KBM-7 (cell line): ENCODE measurements at regions not wholly inside any gene's neighbourhood (a gene's known extent, or its start where the extent isn't known, plus 50 kb on each side); places are given as distances from the start of the nearest gene placed in this dataset.

Experiments used
- DNase-seq: peaks from one replicate; pipeline ENCODE4 v3.0.0-alpha.2; 2015
- in situ Hi-C: fragments of 300-500 bp; cut with MboI; formaldehyde crosslinking; loops from 2 replicates; pipeline ENCODE4 v1.14.3; 2020; ENCODE audit warnings: low sequenced_read_pairs, low pct_unique_long_range_greater_than_20kb, mixed read lengths

- in situ Hi-C loops, result no loop called here
Observed at GRCh38 chr4:180637616-180638015, 1605.6 kb upstream of the TENM3 start.

GRCh38 chr4:180640193-180640592 lies 1603.0 kb upstream of the TENM3 start:
- in situ Hi-C loops, result no loop called here

More at GRCh38 chr4:180637616-180638015, 1605.6 kb upstream of the TENM3 start:
- DNase-seq, result no peak

GRCh38 chr4:180641495-180641894 lies 1601.7 kb upstream of the TENM3 start:
- no peak for DNase-seq
- in situ Hi-C loops, result no loop called here

More at GRCh38 chr4:180640193-180640592, 1603.0 kb upstream of the TENM3 start:
- DNase-seq, result no peak

GRCh38 chr4:180642732-180643131 lies 1600.5 kb upstream of the TENM3 start:
- in situ Hi-C loops, result no loop called here
- no peak for DNase-seq

GRCh38 chr4:180650273-180650672 lies 1592.9 kb upstream of the TENM3 start:
- DNase-seq, result no peak
- in situ Hi-C loops, result no loop called here

- DNase-seq, result no peak
- in situ Hi-C loops, result no loop called here
Observed at GRCh38 chr4:180652533-180652932, 1590.7 kb upstream of the TENM3 start.

- in situ Hi-C loops, result no loop called here
- DNase-seq, result no peak
Observed at GRCh38 chr4:180655886-180656285, 1587.3 kb upstream of the TENM3 start.

- DNase-seq, result no peak
- in situ Hi-C loops, result no loop called here
Observed at GRCh38 chr4:180657881-180658280, 1585.3 kb upstream of the TENM3 start.

- DNase-seq, result peak; percentile 72
- in situ Hi-C loops, result no loop called here
Observed at GRCh38 chr4:180664766-180665368, 1578.3 kb upstream of the TENM3 start.

- in situ Hi-C loops, result no loop called here
- peak; percentile 1 for DNase-seq
Observed at GRCh38 chr4:180665481-180665880, 1577.7 kb upstream of the TENM3 start.

GRCh38 chr4:180665994-180666824 lies 1577.0 kb upstream of the TENM3 start:
- in situ Hi-C loops, result no loop called here
- DNase-seq, result peak; percentile 40

GRCh38 chr4:180668732-180669131 lies 1574.5 kb upstream of the TENM3 start:
- DNase-seq, result no peak
- in situ Hi-C loops, result no loop called here

- in situ Hi-C loops, result no loop called here
- DNase-seq, result no peak
Observed at GRCh38 chr4:180669680-180670079, 1573.5 kb upstream of the TENM3 start.

- in situ Hi-C loops, result no loop called here
- no peak for DNase-seq
Observed at GRCh38 chr4:180674619-180675358, 1568.4 kb upstream of the TENM3 start.

GRCh38 chr4:180675359-180675650 lies 1567.9 kb upstream of the TENM3 start:
- no peak for DNase-seq

GRCh38 chr4:180680305-180680704 lies 1562.9 kb upstream of the TENM3 start:
- in situ Hi-C loops, result no loop called here

More at GRCh38 chr4:180675359-180675650, 1567.9 kb upstream of the TENM3 start:
- in situ Hi-C loops, result no loop called here

GRCh38 chr4:180682776-180683175 lies 1560.4 kb upstream of the TENM3 start:
- no peak for DNase-seq
- in situ Hi-C loops, result no loop called here

More at GRCh38 chr4:180680305-180680704, 1562.9 kb upstream of the TENM3 start:
- no peak for DNase-seq

- DNase-seq, result no peak
- in situ Hi-C loops, result no loop called here
Observed at GRCh38 chr4:180683186-180683585, 1560.0 kb upstream of the TENM3 start.

GRCh38 chr4:180688480-180688879 lies 1554.7 kb upstream of the TENM3 start:
- no peak for DNase-seq

GRCh38 chr4:180694875-180695274 lies 1548.3 kb upstream of the TENM3 start:
- DNase-seq, result no peak
- in situ Hi-C loops, result no loop called here

More at GRCh38 chr4:180688480-180688879, 1554.7 kb upstream of the TENM3 start:
- in situ Hi-C loops, result no loop called here
